Mesenchymal stem cell (in vitro differentiated cells and primary cell): ENCODE measurements at regions not wholly inside any gene's neighbourhood (a gene's known extent, or its start where the extent isn't known, plus 50 kb on each side); places are given as distances from the start of the nearest gene placed in this dataset.
A peak's percentile ranks its signal among the peaks of the same experiment; 100 is the strongest.

Experiments
- DNase-seq: peaks from one replicate; pipeline ENCODE4 v3.0.0-alpha.2; 2013
- H2AFZ ChIP-seq: one replicate; pipeline ENCODE4 v1.6.1; 2013; ENCODE audit warnings: low read depth, mild to moderate bottlenecking, control low read depth, inconsistent platforms, low read length, moderate library complexity
- H2AK5ac ChIP-seq: 2 replicates; pipeline ENCODE4 v1.6.1; 2013; ENCODE audit warnings: low read length, moderate library complexity, mild to moderate bottlenecking, inconsistent platforms; ENCODE audit not compliant: severe bottlenecking
- H2BK120ac ChIP-seq: one replicate; pipeline ENCODE4 v1.6.1; 2013; ENCODE audit warnings: low read depth, mild to moderate bottlenecking, inconsistent platforms, low read length, moderate library complexity
- H2BK12ac ChIP-seq, 2 experiments: one replicate each; pipeline ENCODE4 v1.6.1; 2013; ENCODE audit warnings: inconsistent platforms in 2 of 2, low read length in 2 of 2, mild to moderate bottlenecking in 2 of 2, moderate library complexity in 2 of 2, control low read depth in 1 of 2
- H2BK15ac ChIP-seq: one replicate; pipeline ENCODE4 v1.6.1; 2013; ENCODE audit warnings: mild to moderate bottlenecking, low read depth, inconsistent platforms; ENCODE audit not compliant: poor library complexity, severe bottlenecking
- H2BK5ac ChIP-seq: 2 replicates; pipeline ENCODE4 v1.6.1; 2013; ENCODE audit warnings: low read depth, mild to moderate bottlenecking, low read length, control low read depth, inconsistent platforms; ENCODE audit not compliant: poor library complexity, severe bottlenecking
- H3K14ac ChIP-seq, 2 experiments: one replicate each; pipeline ENCODE4 v1.6.1; 2013; ENCODE audit warnings: inconsistent platforms in 2 of 2, low read length in 2 of 2, control low read depth in 1 of 2, mild to moderate bottlenecking in 1 of 2, moderate library complexity in 1 of 2
- H3K18ac ChIP-seq, 2 experiments: one replicate each; pipeline ENCODE4 v1.6.1; 2013; ENCODE audit warnings: inconsistent platforms in 2 of 2, low read length in 2 of 2, control low read depth in 1 of 2, low read depth in 1 of 2, mild to moderate bottlenecking in 1 of 2
- H3K23ac ChIP-seq, 2 experiments: one replicate each; pipeline ENCODE4 v1.6.1; 2013; ENCODE audit warnings: inconsistent platforms in 2 of 2, low read length in 2 of 2, mild to moderate bottlenecking in 2 of 2, moderate library complexity in 2 of 2, control low read depth in 1 of 2
- H3K27ac ChIP-seq: 2 replicates; pipeline ENCODE4 v1.5.1; 2013; ENCODE audit warnings: mild to moderate bottlenecking, moderate library complexity, low read length, control low read depth, inconsistent platforms; ENCODE audit not compliant: poor library complexity, severe bottlenecking
- H3K27me3 ChIP-seq, 2 experiments: 2 replicates each; pipeline versions ENCODE4 v1.6.1 to v1.7.0; 2013; ENCODE audit warnings: low read length in 2 of 2, mild to moderate bottlenecking in 2 of 2, moderate library complexity in 2 of 2, control low read depth in 1 of 2, inconsistent platforms in 1 of 2; ENCODE audit not compliant: control insufficient read depth in 1 of 2, insufficient read depth in 1 of 2
- H3K36me3 ChIP-seq, 2 experiments: 2 replicates each; pipeline versions ENCODE4 v1.6.1 to v1.7.0; 2013; ENCODE audit warnings: low read length in 2 of 2, control low read depth in 1 of 2, inconsistent platforms in 1 of 2, low read depth in 1 of 2, mild to moderate bottlenecking in 1 of 2; ENCODE audit not compliant: insufficient read depth in 2 of 2, control insufficient read depth in 1 of 2
- H3K4ac ChIP-seq, 2 experiments: one replicate each; pipeline ENCODE4 v1.6.1; 2013; ENCODE audit warnings: inconsistent platforms in 2 of 2, low read length in 2 of 2, mild to moderate bottlenecking in 2 of 2, moderate library complexity in 2 of 2, control low read depth in 1 of 2, low read depth in 1 of 2
- H3K4me1 ChIP-seq: 2 replicates; pipeline ENCODE4 v1.6.1; 2013; ENCODE audit warnings: low read depth, low read length, control low read depth; ENCODE audit not compliant: control insufficient read depth, insufficient read depth
- H3K4me2 ChIP-seq: 2 replicates; pipeline ENCODE4 v1.6.1; 2013; ENCODE audit warnings: low read length, mild to moderate bottlenecking, inconsistent platforms; ENCODE audit not compliant: poor library complexity, severe bottlenecking
- H3K4me3 ChIP-seq, 2 experiments: 2 replicates each; pipeline versions ENCODE4 v1.5.1 to v1.7.0; 2013; ENCODE audit warnings: low read length in 2 of 2, mild to moderate bottlenecking in 2 of 2, control low read depth in 1 of 2, low read depth in 1 of 2; ENCODE audit not compliant: insufficient read depth in 1 of 2
- H3K79me1 ChIP-seq: replicated peaks from 2 replicates; pipeline ENCODE4 v1.6.1; 2013; ENCODE audit warnings: mild to moderate bottlenecking, control low read depth, low read length, inconsistent platforms; ENCODE audit not compliant: poor library complexity, severe bottlenecking
- H3K9ac ChIP-seq: 2 replicates; pipeline ENCODE4 v1.7.0; 2013; ENCODE audit warnings: mild to moderate bottlenecking, low read length, moderate library complexity
- H3K9me3 ChIP-seq: 2 replicates; pipeline ENCODE4 v1.7.0; 2013; ENCODE audit warnings: mild to moderate bottlenecking, low read length; ENCODE audit not compliant: control insufficient read depth
- H4K8ac ChIP-seq: one replicate; pipeline ENCODE4 v1.6.1; 2013; ENCODE audit warnings: inconsistent platforms, mild to moderate bottlenecking, low read length, moderate library complexity
- H4K91ac ChIP-seq: one replicate; pipeline ENCODE4 v1.6.1; 2013; ENCODE audit warnings: mild to moderate bottlenecking, low read length, inconsistent platforms
- WGBS: methylation state at CpG from one replicate; pipeline ENCODE4 v1.1.7; 2013; ENCODE audit warnings: mixed read lengths; 5-methylcytosine and 5-hydroxymethylcytosine counted together

DNA sequence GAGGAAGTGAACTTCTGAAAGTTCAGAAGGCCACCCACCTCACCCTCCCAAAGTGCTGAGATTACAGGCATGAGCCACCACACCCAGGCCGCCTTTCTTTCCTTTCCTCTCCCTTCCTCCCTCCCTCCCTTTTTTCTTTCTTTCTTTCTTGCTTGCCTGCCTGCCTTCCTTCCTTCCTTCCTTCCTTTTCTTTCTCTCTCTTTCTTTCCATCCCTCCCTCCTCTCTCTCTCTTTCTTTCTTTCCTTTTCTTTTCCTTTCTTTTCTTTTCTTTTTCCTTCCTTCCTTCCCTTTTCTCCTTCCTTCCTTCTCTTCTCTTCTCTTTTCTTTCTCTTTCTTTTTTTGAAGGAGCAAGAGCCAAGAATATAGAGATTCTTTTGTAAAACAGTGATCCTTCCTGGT, 208.3 kb upstream of the HMGA2 start:
- peaks cover 2% of the 10 kb centered on the region for H3K4me1 ChIP-seq

DNA sequence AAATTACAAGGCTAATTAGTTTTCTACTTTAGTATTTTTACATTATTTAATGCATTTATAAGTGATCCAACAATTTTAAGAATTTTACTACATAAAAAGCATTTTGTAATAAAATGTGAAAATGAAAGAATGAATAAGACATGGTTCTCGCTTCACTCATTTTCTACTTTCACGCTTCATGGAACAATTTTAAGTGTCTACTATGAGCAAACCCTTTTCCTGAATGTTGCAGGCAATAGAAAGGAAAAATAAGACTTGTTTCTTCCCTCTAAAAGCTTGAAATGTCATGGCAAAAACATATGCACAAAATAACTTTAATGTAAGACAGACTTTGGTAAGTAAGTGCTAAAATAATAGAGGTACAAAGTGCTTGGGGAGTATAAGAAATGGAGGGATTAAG, 205.7 kb upstream of the HMGA2 start:
- Histone ChIP-seq H3K27ac (peak overlapping the region; percentile 50), H3K79me1 (no peaks in the 10 kb centered on the region), H2AFZ (no peak overlapping the region), H3K4ac (no peak overlapping the region), H3K4me2 (no peak overlapping the region), H2BK120ac (no peak overlapping the region), H3K4me1 (peaks cover 2% of the 10 kb centered on the region), H3K23ac (no peak overlapping the region), H3K4me3 (no peak overlapping the region), H2BK15ac (no peak overlapping the region), H4K8ac (no peak overlapping the region), H2BK5ac (peak overlapping the region; percentile 22), H2BK12ac (no peak overlapping the region), H4K91ac (no peak overlapping the region), H3K14ac (no peak overlapping the region), H3K36me3 (peaks cover 0 to 1% of the 10 kb centered on the region in 2 experiments), H2AK5ac (peak overlapping the region; percentile 81), H3K18ac (no peak overlapping the region), H3K9me3 (no peaks in the 10 kb centered on the region), H3K27me3 (no peaks in the 10 kb centered on the region), H3K9ac (no peak overlapping the region)
- no CpG with 5 or more reads among the region's 2 CpGs for WGBS
- no peak for DNase-seq

More for the DNA sequence above, 208.3 kb upstream of the HMGA2 start:
- Histone ChIP-seq H3K4me3 (peak overlapping the region in 1 of 2 experiments; percentile 15), H3K4ac (no peak overlapping the region), H3K23ac (no peak overlapping the region), H2BK120ac (no peak overlapping the region), H2AK5ac (no peak overlapping the region), H3K36me3 (peaks cover 0 to 17% of the 10 kb centered on the region in 2 experiments), H3K18ac (peak overlapping the region; percentile 28 to 43), H2BK12ac (peak overlapping the region; percentile 11 to 92), H3K27ac (no peak overlapping the region), H2BK5ac (no peak overlapping the region), H2BK15ac (no peak overlapping the region), H3K9ac (peak overlapping the region; percentile 44), H4K8ac (no peak overlapping the region), H2AFZ (no peak overlapping the region), H3K9me3 (no peaks in the 10 kb centered on the region), H3K14ac (peak overlapping the region in 1 of 2 experiments; percentile 15), H3K27me3 (no peaks in the 10 kb centered on the region), H4K91ac (no peak overlapping the region), H3K79me1 (peaks cover 6% of the 10 kb centered on the region), H3K4me2 (no peak overlapping the region)
- WGBS: 95% methylated on average over 1 of the region's 1 CpG
- DNase-seq: no peak

DNA sequence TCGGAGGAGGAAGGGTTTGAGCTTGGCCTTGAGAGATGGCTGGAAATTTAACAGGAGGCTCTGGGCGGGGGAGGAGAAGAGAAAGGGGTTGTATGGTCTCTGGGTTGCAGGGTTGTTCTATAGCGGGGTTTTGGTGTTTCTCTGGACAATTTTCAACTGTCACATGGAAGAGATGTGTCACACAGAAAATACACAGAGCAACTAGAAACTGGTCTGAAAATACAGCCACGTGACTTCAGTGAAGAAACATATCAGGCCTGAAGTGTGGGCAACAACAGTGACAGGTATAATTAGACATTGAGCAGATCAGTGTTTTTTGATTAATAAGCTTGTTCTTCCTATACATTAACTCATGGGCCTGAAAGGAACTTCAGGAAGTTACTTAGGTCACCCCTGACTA, 205.3 kb upstream of the HMGA2 start:
- peaks cover 2% of the 10 kb centered on the region for H3K4me1 ChIP-seq
- H3K18ac ChIP-seq: no peak overlapping the region
- peak; percentile 37 for DNase-seq
- no peak overlapping the region for H3K4me3 ChIP-seq
- no peak overlapping the region for H3K4ac ChIP-seq
- H4K8ac ChIP-seq: no peak overlapping the region
- no peak overlapping the region for H3K4me2 ChIP-seq
- no peak overlapping the region for H3K14ac ChIP-seq
- peak overlapping the region; percentile 22 for H2BK5ac ChIP-seq
- no peaks in the 10 kb centered on the region for H3K79me1 ChIP-seq
- H2AK5ac ChIP-seq: peak overlapping the region; percentile 81
- no peaks in the 10 kb centered on the region for H3K9me3 ChIP-seq
- no peaks in the 10 kb centered on the region for H3K36me3 ChIP-seq
- H2AFZ ChIP-seq: no peak overlapping the region
- no peak overlapping the region for H2BK120ac ChIP-seq
- H2BK12ac ChIP-seq: no peak overlapping the region
- H2BK15ac ChIP-seq: no peak overlapping the region
- H4K91ac ChIP-seq: no peak overlapping the region
- H3K23ac ChIP-seq: no peak overlapping the region
- H3K9ac ChIP-seq: no peak overlapping the region
- no peaks in the 10 kb centered on the region for H3K27me3 ChIP-seq
- 40% methylated on average over 3 of the region's 4 CpGs for WGBS
- peak overlapping the region; percentile 50 for H3K27ac ChIP-seq

DNA sequence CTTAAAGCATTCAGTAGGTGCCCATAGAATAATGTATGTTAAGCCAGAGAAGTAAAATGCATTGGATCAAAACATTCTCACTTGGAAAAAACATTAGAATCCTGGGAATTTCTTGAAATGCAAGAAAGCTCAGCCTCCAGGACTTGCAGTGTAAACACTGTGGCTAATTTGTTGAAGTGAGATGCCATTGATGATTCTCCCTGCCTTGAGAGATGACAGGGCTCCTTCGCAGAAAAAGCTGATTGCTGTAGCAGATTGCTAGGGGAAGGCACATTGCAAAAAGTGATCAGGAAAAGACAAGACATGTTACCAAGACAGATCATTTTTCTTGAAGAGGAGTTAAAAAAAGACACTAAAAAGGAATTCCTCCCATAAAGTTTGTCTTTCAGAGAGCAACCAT, 204.2 kb upstream of the HMGA2 start:
- H3K36me3 ChIP-seq: no peaks in the 10 kb centered on the region
- H3K79me1 ChIP-seq: no peaks in the 10 kb centered on the region
- H3K4me3 ChIP-seq: no peak overlapping the region
- no peak overlapping the region for H2BK12ac ChIP-seq
- H3K27ac ChIP-seq: peak overlapping the region; percentile 39
- H2BK15ac ChIP-seq: no peak overlapping the region
- H3K18ac ChIP-seq: no peak overlapping the region
- H4K91ac ChIP-seq: no peak overlapping the region
- no peak overlapping the region for H4K8ac ChIP-seq
- H3K4ac ChIP-seq: no peak overlapping the region
- 0% methylated on average over 1 of the region's 1 CpG for WGBS
- no peak overlapping the region for H3K14ac ChIP-seq
- peak overlapping the region; percentile 29 for H3K9ac ChIP-seq
- no peak overlapping the region for H2AK5ac ChIP-seq
- H3K27me3 ChIP-seq: no peaks in the 10 kb centered on the region
- H3K4me1 ChIP-seq: peaks cover 2% of the 10 kb centered on the region
- no peak overlapping the region for H2AFZ ChIP-seq
- H2BK120ac ChIP-seq: no peak overlapping the region
- DNase-seq: peak; percentile 75
- peak overlapping the region; percentile 35 for H2BK5ac ChIP-seq
- H3K9me3 ChIP-seq: no peaks in the 10 kb centered on the region
- H3K23ac ChIP-seq: no peak overlapping the region
- H3K4me2 ChIP-seq: no peak overlapping the region
